ENCODE measurements at regions not wholly inside any gene's neighbourhood (a gene's known extent, or its start where the extent isn't known, plus 50 kb on each side); places are given as distances from the start of the nearest gene placed in this dataset.

- TF ChIP-seq POLR2A (IDR thresholded peaks at IDR 0.05) (no peak), CTCF (IDR thresholded peaks at IDR 0.05) (no peak)
Measured at GRCh38 chr2:146634230-146635097, 1210.4 kb upstream of the ACVR2A start.
